ENCODE measurements at regions not wholly inside any gene's neighbourhood (a gene's known extent, or its start where the extent isn't known, plus 50 kb on each side); places are given as distances from the start of the nearest gene placed in this dataset.

- DNase-seq (ENCODE audit: low read depth) = no peak
- TF ChIP-seq CTCF (conservative IDR thresholded peaks at IDR 0.05; ENCODE audit: low read depth, low read length) = no peak
- no peak overlapping the region for H3K4me3 ChIP-seq (ENCODE audit: low read length)
Observed at GRCh38 chr3:177585271-177585670, 388.0 kb upstream of the TBL1XR1 start.

- no peak for TF ChIP-seq CTCF (conservative IDR thresholded peaks at IDR 0.05; ENCODE audit: low read depth, low read length)
- no peak for DNase-seq (ENCODE audit: low read depth)
- no peak overlapping the region for H3K4me3 ChIP-seq (ENCODE audit: low read length)
Observed at GRCh38 chr3:177589041-177589650, 391.9 kb upstream of the TBL1XR1 start.

- no peak overlapping the region for H3K4me3 ChIP-seq (ENCODE audit: low read length)
- DNase-seq (ENCODE audit: low read depth) = peak; percentile 47
- no peak for TF ChIP-seq CTCF (conservative IDR thresholded peaks at IDR 0.05; ENCODE audit: low read depth, low read length)
Observed at GRCh38 chr3:177589911-177590381, 392.7 kb upstream of the TBL1XR1 start.

GRCh38 chr3:177590826-177591225 lies 393.5 kb upstream of the TBL1XR1 start:
- DNase-seq (ENCODE audit: low read depth) = no peak
- TF ChIP-seq CTCF (conservative IDR thresholded peaks at IDR 0.05; ENCODE audit: low read depth, low read length) = no peak

GRCh38 chr3:177591379-177591778 lies 394.1 kb upstream of the TBL1XR1 start:
- DNase-seq (ENCODE audit: low read depth) = no peak
- TF ChIP-seq CTCF (conservative IDR thresholded peaks at IDR 0.05; ENCODE audit: low read depth, low read length) = no peak
- no peak overlapping the region for H3K4me3 ChIP-seq (ENCODE audit: low read length)

More at GRCh38 chr3:177590826-177591225, 393.5 kb upstream of the TBL1XR1 start:
- no peak overlapping the region for H3K4me3 ChIP-seq (ENCODE audit: low read length)

- no peak overlapping the region for H3K4me3 ChIP-seq (ENCODE audit: low read length)
- no peak for DNase-seq (ENCODE audit: low read depth)
- no peak for TF ChIP-seq CTCF (conservative IDR thresholded peaks at IDR 0.05; ENCODE audit: low read depth, low read length)
Observed at GRCh38 chr3:177594096-177594495, 396.8 kb upstream of the TBL1XR1 start.

- H3K4me3 ChIP-seq (ENCODE audit: low read length) = no peak overlapping the region
- no peak for DNase-seq (ENCODE audit: low read depth)
- no peak for TF ChIP-seq CTCF (conservative IDR thresholded peaks at IDR 0.05; ENCODE audit: low read depth, low read length)
Observed at GRCh38 chr3:177595530-177596188, 398.4 kb upstream of the TBL1XR1 start.
